Right forelimb (tissue), 1 donor: ENCODE measurements at regions not wholly inside any gene's neighbourhood (a gene's known extent, or its start where the extent isn't known, plus 50 kb on each side); places are given as distances from the start of the nearest gene placed in this dataset.
"Not testable (repeated sequence)": the region's sequence is repeated elsewhere in the genome, so short reads cannot be mapped to it uniquely, and the experiment has no call there.

Experiments
- DNase-seq: peaks from one replicate; pipeline ENCODE4 v3.0.0-alpha.2; 2018

GRCh38 chr1:219070395-219070794 is 103.3 kb upstream of the LYPLAL1 start:
- DNase-seq, result not testable (repeated sequence)

DNA sequence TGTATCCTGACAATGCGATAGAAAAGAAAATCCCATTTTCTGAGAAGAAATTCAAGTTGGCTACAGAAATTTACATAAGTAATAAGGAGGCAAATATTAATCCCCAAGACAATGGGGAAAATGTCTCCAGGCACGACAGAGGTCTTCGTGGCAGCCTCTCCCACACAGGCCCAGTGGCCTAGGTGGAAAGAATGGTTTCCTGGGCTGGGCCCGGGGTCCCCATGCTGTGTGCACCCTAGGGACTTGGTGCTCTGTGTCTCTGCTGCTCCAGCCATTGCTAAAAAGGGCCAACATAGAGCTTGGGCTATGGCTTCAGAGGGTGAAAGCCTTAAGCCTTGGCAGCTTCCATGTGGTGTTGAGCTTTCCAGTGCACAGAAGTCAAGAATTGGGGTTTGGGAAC is 102.5 kb upstream of the LYPLAL1 start:
- DNase-seq, result no peak

DNA sequence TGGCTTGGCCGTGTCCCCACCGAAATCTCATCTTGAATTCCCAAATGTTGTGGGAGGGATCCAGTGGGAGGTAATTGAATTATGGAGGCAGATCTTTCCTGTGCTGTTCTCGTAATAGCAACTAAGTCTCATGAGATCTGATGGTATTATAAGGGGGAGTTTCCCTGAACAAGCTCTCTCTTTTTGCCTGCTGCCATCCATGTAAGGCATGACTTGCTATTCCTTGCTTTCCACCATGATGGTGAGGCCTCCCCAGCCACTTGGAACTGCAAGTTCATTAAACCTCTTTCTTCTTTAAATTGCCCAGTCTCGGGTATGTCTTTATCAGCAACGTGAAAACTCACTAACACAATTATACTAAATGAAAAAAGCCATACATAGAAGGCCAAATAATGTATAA is 101.3 kb upstream of the LYPLAL1 start:
- DNase-seq, result no peak

- DNase-seq, result no peak
These were observed 99.5 kb upstream of the LYPLAL1 start for GRCh38 chr1:219074084-219074728.

DNA sequence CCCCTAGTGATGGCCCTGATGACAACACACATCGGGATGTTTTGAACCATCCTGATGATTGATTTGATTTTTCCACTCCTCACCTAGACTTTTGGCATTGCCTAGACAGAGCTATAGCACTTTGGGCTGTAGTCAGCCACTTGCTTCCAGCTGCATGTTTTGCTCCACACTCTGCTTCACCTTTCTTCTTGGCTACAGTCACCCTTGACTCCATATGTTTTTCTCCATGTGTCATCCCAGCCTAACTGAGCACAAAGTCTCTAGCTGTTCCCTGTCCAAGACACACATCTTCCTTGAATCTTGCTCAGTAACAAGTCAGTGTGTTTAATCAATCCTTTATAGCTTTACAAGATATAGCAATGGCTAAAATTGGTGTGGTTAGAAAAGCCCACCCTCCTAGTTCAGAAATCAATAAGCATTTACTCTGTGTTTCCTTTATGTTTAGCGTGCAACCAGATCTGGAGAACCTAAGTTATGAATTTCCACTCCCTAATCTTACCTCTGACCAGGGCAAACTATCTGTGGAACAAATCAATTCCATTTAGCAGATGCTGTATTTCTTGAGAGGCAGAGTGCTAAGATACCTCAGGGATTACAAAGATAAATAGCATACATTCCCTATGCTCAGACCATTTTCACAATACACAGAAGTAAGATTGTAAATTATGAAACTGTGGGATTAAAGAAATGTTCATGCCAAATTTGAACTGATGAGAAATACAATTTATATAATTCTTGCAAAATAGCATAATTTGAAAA is 98.4 kb upstream of the LYPLAL1 start:
- DNase-seq, result no peak

DNA sequence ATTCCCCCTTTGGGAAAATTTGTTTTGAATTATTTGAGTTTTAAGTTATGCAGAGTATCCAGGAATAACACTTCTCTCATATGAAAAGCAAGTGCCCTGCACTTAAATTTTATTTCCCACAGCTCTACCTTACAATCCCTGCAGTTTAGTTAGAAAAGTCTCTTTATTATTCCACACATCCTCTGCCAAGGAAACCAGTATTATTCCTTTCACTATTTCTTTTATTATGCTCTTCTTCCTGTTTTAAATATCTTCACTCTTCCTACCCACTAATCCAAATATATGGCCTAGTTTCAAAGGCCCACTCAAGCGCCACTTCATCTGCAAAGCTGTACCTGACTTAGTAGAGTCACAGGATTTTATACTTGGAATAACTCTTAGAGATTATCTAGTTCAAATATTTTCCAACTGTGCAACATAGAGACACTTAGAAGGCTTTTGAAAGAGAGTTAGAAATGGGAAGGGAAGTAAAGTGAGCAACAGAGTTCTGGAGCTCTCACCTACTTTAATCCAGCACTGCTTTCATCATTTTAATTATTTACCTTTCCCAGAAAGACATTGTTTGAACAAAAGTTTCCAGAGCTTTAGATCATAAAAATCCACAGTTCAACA is 97.2 kb upstream of the LYPLAL1 start:
- no peak for DNase-seq

- DNase-seq, result not testable (repeated sequence)
These were observed 95.9 kb upstream of the LYPLAL1 start for GRCh38 chr1:219077767-219078166.

GRCh38 chr1:219081943-219082925 is 91.4 kb upstream of the LYPLAL1 start:
- no peak for DNase-seq

GRCh38 chr1:219083631-219084030 is 90.0 kb upstream of the LYPLAL1 start:
- no peak for DNase-seq

- no peak for DNase-seq
These were observed 88.6 kb upstream of the LYPLAL1 start for GRCh38 chr1:219085082-219085481.

GRCh38 chr1:219085988-219086387 is 87.7 kb upstream of the LYPLAL1 start:
- no peak for DNase-seq

DNA sequence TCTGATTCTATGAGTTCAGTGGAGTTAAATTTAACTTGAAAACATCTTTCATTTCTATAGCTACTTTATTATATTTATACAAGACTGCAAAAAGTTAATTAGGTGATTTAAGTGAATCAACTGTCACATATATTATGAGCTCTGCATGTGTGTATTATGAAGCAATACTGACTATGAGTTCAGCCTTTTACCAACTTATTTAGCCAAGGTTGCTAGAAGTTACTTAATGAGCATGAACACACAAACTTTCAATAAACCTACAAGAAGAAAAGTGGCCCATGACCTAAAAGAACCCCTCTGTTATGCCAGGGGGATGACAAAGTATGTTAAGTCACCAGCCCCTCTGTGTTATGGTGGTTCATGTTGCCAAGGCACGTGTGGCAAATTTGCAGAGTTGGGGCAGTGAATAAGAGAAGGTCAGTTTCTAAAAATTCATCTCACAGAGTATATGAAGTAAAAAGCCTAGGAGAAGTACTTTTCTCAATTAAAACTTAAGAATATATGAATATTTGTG is 86.7 kb upstream of the LYPLAL1 start:
- DNase-seq, result no peak

DNA sequence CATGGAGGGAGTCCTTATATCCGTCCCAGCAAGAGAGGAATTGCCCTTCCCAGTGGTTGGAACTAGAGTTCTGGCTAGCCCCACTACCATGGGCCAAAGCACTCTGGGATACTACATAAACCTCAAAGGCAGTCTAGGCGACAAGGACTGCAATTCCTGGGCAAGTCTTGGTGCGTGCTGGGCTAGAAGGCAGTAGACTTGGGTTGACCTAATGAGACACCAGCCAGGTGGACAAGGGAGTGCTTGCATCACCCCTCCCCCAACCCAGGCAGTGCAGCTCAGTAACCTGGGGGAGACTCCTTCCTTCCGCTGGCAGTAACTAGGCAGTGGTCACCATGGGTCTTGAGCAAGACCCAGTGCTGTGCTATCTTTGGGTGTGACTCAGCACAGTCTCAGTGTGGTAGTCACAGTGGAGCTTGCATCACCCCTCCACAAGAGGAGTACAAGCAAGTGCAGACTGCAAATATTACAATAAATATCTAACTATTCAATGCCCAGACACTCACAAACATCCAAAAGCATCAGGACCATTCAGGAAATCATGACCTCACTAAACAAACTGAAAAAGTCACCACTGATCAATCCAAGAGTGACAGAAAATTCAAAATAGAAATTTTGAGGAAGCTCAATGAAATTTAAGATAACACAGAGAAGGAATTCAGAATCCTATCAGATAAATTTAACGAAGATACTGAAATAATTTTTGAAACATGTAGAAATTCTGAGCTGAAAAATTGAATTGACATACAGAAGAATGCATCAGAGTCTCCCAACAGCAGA is 84.7 kb upstream of the LYPLAL1 start:
- no peak for DNase-seq

DNA sequence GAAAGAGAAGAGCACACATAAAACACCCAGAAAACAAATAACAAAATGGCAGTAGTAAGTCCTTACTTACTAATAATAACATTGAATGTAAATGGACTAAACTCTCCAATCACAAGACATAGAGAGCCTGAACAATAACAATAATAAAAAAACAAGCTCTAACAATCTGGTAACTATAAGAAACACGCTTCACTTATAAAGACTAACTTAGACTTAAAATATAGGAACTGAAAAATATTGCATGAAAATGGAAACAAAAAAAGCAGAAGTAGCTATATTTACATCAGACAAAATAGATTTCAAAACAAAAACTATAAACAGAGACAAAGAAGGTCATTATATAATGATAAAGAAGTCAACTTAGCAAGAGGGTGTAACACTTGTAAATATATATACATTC is 83.1 kb upstream of the LYPLAL1 start:
- no peak for DNase-seq

DNA sequence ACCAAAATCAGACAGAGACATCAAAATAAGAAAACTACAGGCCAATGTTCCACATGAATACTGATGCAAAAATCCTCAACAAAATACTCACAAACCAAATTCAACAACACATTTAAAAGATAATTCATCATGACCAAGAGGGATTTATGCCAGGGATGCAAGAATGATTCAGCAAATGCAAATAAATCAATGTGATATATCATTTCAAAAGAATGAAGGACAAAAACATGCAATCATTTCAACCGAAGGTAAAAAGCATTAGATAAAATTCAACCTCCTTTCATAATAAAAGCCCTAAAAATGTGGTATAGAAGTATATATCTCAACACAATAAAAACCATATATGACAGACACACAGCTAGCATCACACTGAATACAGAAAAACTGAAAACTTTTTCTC is 81.5 kb upstream of the LYPLAL1 start:
- no peak for DNase-seq

- DNase-seq, result no peak
These were observed 74.4 kb upstream of the LYPLAL1 start for GRCh38 chr1:219099307-219099706.

- no peak for DNase-seq
These were observed 73.6 kb upstream of the LYPLAL1 start for GRCh38 chr1:219100059-219100458.

DNA sequence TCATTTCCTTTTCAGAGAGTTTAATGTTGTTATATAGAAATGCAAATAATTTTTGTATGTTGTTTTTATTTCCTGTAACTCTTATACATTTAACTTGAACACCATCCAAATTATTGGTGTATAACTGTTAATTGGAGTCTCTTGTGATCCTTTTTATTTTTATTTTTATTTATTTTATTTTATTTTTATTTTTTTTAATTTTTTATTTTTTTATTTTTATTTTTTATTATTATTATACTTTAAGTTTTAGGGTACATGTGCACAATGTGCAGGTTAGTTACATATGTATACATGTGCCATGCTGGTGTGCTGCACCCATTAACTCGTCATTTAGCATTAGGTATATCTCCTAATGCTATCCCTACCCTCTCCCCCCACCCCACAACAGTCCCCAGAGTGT is 71.2 kb upstream of the LYPLAL1 start:
- not testable (repeated sequence) for DNase-seq

DNA sequence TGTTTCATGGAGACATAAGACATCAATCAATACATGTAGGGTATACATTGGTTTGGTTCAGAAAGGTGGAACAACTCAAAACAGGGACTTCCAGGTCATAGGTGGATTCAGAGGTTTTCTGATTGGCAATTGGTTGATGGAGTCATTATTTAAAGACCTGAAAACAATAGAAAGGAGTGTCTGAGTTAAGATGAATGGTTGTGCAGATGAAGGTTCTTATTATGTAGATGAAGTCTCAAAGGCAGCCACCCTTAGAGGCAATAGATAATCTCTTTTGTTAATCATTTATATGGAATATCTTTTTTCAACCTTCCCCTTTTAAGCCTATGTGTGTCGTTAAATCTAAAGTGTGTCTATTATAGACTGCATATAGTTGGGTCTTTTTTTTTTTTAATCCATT is 67.8 kb upstream of the LYPLAL1 start:
- DNase-seq, result no peak

GRCh38 chr1:219109424-219110018 is 64.2 kb upstream of the LYPLAL1 start:
- DNase-seq, result no peak

GRCh38 chr1:219113261-219113660 is 60.4 kb upstream of the LYPLAL1 start:
- no peak for DNase-seq

- no peak for DNase-seq
These were observed 59.7 kb upstream of the LYPLAL1 start for GRCh38 chr1:219114014-219114413.
